ENCODE measurements at regions not wholly inside any gene's neighbourhood (a gene's known extent, or its start where the extent isn't known, plus 50 kb on each side); places are given as distances from the start of the nearest gene placed in this dataset.

- H2BK20ac ChIP-seq (ENCODE audit: low read length): no peak overlapping the region
- peak; percentile 80 for FAIRE-seq
- CTCF ChIA-PET (ENCODE audit: partially characterized antibody): interaction anchor here (0.8 to 5.8 kb wide), 15 partner anchors 14 to 505 kb away, joined by 3 to 40 read pairs (median 3); no protein-coding TSS in a partner anchor
Observed at GRCh38 chr20:60453388-60454246, 495.4 kb downstream of the CDH26 start.

More at GRCh38 chr20:60453388-60454246, 495.4 kb downstream of the CDH26 start:
- DNase-seq (ENCODE audit: low read depth in 1 of 2, low spot score in 2 of 2): peak; percentile 36 to 67
- Histone ChIP-seq H3K9ac (replicated peaks in 1 of 4; ENCODE audit: extremely low read depth in 1 of 4, low read depth in 3 of 4, low read length in 3 of 4) (no peak overlapping the region), H4K8ac (ENCODE audit: extremely low read depth, insufficient read depth, low read length) (no peak overlapping the region), H2BK120ac (replicated peaks; ENCODE audit: low read depth, low read length) (no peak overlapping the region), H3K27ac (ENCODE audit: low read depth, low read length) (no peak overlapping the region), H3K23ac (ENCODE audit: insufficient read length) (no peak overlapping the region), H3K56ac (replicated peaks; ENCODE audit: insufficient read length, low read depth, low read length) (no peak overlapping the region), H2AFZ (ENCODE audit: low read length) (no peak overlapping the region), H3K9me3 (ENCODE audit: insufficient read depth in 2 of 2, low read depth in 1 of 2, low read length in 1 of 2) (no peaks in the 10 kb centered on the region), H4K20me1 (replicated peaks in 1 of 2; ENCODE audit: control insufficient read depth in 1 of 2, insufficient read depth in 2 of 2, low read length in 2 of 2) (no peaks in the 10 kb centered on the region), H3K36me3 (ENCODE audit: control insufficient read depth in 2 of 4, insufficient read depth in 4 of 4, low read length in 3 of 4) (no peaks in the 10 kb centered on the region), H2BK5ac (ENCODE audit: low read depth, low read length) (no peak overlapping the region), H3K27me3 (replicated peaks in 1 of 4; ENCODE audit: control insufficient read depth in 3 of 4, extremely low read depth in 1 of 4, insufficient read depth in 3 of 4, low read length in 3 of 4) (no peaks in the 10 kb centered on the region; a peak in 3 of 7 replicates), H3K23me2 (ENCODE audit: low read depth, low read length) (no peaks in the 10 kb centered on the region), H4K5ac (ENCODE audit: insufficient read length, low read depth, low read length) (no peak overlapping the region), H3K4me3 (ENCODE audit: extremely low read depth in 1 of 4, insufficient read depth in 2 of 4, low read depth in 3 of 4, low read length in 4 of 4) (no peak overlapping the region), H3K79me1 (ENCODE audit: low read depth, low read length) (no peaks in the 10 kb centered on the region), H2BK12ac (ENCODE audit: low read depth, low read length) (no peak overlapping the region), H3K4me2 (ENCODE audit: insufficient read depth in 1 of 2, low read depth in 2 of 2, low read length in 2 of 2) (no peak overlapping the region), H3K18ac (ENCODE audit: extremely low read depth, low read length) (no peak overlapping the region), H2AK5ac (ENCODE audit: low read depth, low read length) (no peak overlapping the region), H3K79me2 (ENCODE audit: control insufficient read depth in 1 of 2, insufficient read depth in 2 of 2, low read length in 2 of 2) (no peaks in the 10 kb centered on the region), H3K4me1 (replicated peaks in 1 of 4; ENCODE audit: control insufficient read depth in 3 of 4, insufficient read depth in 4 of 4, low read length in 3 of 4) (no peaks in the 10 kb centered on the region), H2BK15ac (ENCODE audit: low read length) (no peak overlapping the region), H3K14ac (ENCODE audit: insufficient read length) (no peak overlapping the region), H3K4ac (replicated peaks; ENCODE audit: insufficient read length, low read depth, low read length) (no peak overlapping the region), H4K91ac (replicated peaks; ENCODE audit: insufficient read length, low read length) (no peak overlapping the region)
- POLR2A ChIA-PET (ENCODE audit: partially characterized antibody): no interaction called here
- TF ChIP-seq YY1 (IDR thresholded peaks at IDR 0.05; ENCODE audit: low read depth, low read length): no peak
- no peak for TF ChIP-seq JUN (IDR thresholded peaks at IDR 0.05; ENCODE audit: low read depth, low read length)
- TF ChIP-seq CEBPB (IDR thresholded peaks at IDR 0.05; ENCODE audit: low read depth, low read length): no peak
- TF ChIP-seq, protein P1, sequence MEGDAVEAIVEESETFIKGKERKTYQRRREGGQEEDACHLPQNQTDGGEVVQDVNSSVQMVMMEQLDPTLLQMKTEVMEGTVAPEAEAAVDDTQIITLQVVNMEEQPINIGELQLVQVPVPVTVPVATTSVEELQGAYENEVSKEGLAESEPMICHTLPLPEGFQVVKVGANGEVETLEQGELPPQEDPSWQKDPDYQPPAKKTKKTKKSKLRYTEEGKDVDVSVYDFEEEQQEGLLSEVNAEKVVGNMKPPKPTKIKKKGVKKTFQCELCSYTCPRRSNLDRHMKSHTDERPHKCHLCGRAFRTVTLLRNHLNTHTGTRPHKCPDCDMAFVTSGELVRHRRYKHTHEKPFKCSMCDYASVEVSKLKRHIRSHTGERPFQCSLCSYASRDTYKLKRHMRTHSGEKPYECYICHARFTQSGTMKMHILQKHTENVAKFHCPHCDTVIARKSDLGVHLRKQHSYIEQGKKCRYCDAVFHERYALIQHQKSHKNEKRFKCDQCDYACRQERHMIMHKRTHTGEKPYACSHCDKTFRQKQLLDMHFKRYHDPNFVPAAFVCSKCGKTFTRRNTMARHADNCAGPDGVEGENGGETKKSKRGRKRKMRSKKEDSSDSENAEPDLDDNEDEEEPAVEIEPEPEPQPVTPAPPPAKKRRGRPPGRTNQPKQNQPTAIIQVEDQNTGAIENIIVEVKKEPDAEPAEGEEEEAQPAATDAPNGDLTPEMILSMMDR (IDR thresholded peaks at IDR 0.05; ENCODE audit: control extremely low read depth in 1 of 3, insufficient read depth in 1 of 3, low read depth in 1 of 3, low read length in 3 of 3): peak; percentile 73 to 92 (median 88)
- no peak for TF ChIP-seq SP4 (IDR thresholded peaks at IDR 0.05; ENCODE audit: low read length)
- peak; percentile 90 for TF ChIP-seq RAD21 (IDR thresholded peaks at IDR 0.05 in 1 of 2, conservative IDR thresholded peaks at IDR 0.05 in 1 of 2; ENCODE audit: low read depth in 2 of 2, low read length in 2 of 2)
- no peak for TF ChIP-seq KDM5A (IDR thresholded peaks at IDR 0.05; ENCODE audit: low read length)
- no peak for TF ChIP-seq CBX5 (IDR thresholded peaks at IDR 0.05; ENCODE audit: low read depth, low read length)
- no peak for TF ChIP-seq SAP30 (IDR thresholded peaks at IDR 0.05; ENCODE audit: insufficient read depth, insufficient replicate concordance, low read length)
- WGBS, 2 experiments (ENCODE audit: extremely low coverage in 1 of 2, insufficient coverage in 1 of 2, insufficient read length in 1 of 2, insufficient replicate concordance in 2 of 2, low coverage in 1 of 2, low lambda C conversion rate in 2 of 2, missing lambda C conversion rate in 1 of 2): 75% methylated on average over 11 of the region's 11 CpGs; no CpG with 5 or more reads in 1 of the 2 experiments

Measured in H1 (cell line).